ENCODE measurements at regions not wholly inside any gene's neighbourhood (a gene's known extent, or its start where the extent isn't known, plus 50 kb on each side); places are given as distances from the start of the nearest gene placed in this dataset.

- DNase-seq (ENCODE audit: low spot score): no peak
- intact Hi-C loops (cut with DNase I): no loop called here
- peak; percentile 64 for ATAC-seq
These were observed 593.4 kb upstream of the JAG1 start for GRCh38 chr20:11267131-11267761.

GRCh38 chr20:11267762-11268335 is 594.0 kb upstream of the JAG1 start:
- DNase-seq (ENCODE audit: low spot score): no peak
- ATAC-seq: no peak
- intact Hi-C loops (cut with DNase I): no loop called here

GRCh38 chr20:11270566-11270965 is 596.8 kb upstream of the JAG1 start:
- DNase-seq (ENCODE audit: low spot score) (no peak), ATAC-seq (no peak)
- intact Hi-C loops (cut with DNase I): no loop called here

- intact Hi-C loops (cut with DNase I): no loop called here
- DNase-seq (ENCODE audit: low spot score) (no peak), ATAC-seq (no peak)
These were observed 597.5 kb upstream of the JAG1 start for GRCh38 chr20:11271319-11271718.

- intact Hi-C loops (cut with DNase I): no loop called here
- ATAC-seq: peak; percentile 31
- DNase-seq (ENCODE audit: low spot score): no peak
These were observed 598.3 kb upstream of the JAG1 start for GRCh38 chr20:11271920-11272594.

- DNase-seq (ENCODE audit: low spot score) (no peak), ATAC-seq (peak; percentile 89)
These were observed 600.4 kb upstream of the JAG1 start for GRCh38 chr20:11274141-11274594.

GRCh38 chr20:11275740-11276139 is 601.9 kb upstream of the JAG1 start:
- intact Hi-C loops (cut with DNase I): no loop called here
- ATAC-seq (no peak), DNase-seq (ENCODE audit: low spot score) (no peak)

More at GRCh38 chr20:11274141-11274594, 600.4 kb upstream of the JAG1 start:
- intact Hi-C loops (cut with DNase I): no loop called here

GRCh38 chr20:11277170-11277569 is 603.4 kb upstream of the JAG1 start:
- intact Hi-C loops (cut with DNase I): no loop called here
- ATAC-seq: no peak
- DNase-seq (ENCODE audit: low spot score): no peak

- ATAC-seq: no peak
These were observed 604.1 kb upstream of the JAG1 start for GRCh38 chr20:11277858-11278257.

GRCh38 chr20:11278461-11278860 is 604.7 kb upstream of the JAG1 start:
- DNase-seq (ENCODE audit: low spot score) (no peak), ATAC-seq (no peak)
- intact Hi-C loops (cut with DNase I): no loop called here

More at GRCh38 chr20:11277858-11278257, 604.1 kb upstream of the JAG1 start:
- DNase-seq (ENCODE audit: low spot score): no peak
- intact Hi-C loops (cut with DNase I): no loop called here

GRCh38 chr20:11281240-11281639 is 607.4 kb upstream of the JAG1 start:
- intact Hi-C loops (cut with DNase I): no loop called here
- ATAC-seq: no peak
- no peak for DNase-seq (ENCODE audit: low spot score)

- ATAC-seq: no peak
These were observed 608.0 kb upstream of the JAG1 start for GRCh38 chr20:11281768-11282167.

GRCh38 chr20:11287126-11287525 is 613.3 kb upstream of the JAG1 start:
- intact Hi-C loops (cut with DNase I): no loop called here
- no peak for DNase-seq (ENCODE audit: low spot score)
- no peak for ATAC-seq

More at GRCh38 chr20:11281768-11282167, 608.0 kb upstream of the JAG1 start:
- intact Hi-C loops (cut with DNase I): no loop called here
- DNase-seq (ENCODE audit: low spot score): no peak

- ATAC-seq: no peak
- DNase-seq (ENCODE audit: low spot score): no peak
- intact Hi-C loops (cut with DNase I): no loop called here
These were observed 621.5 kb upstream of the BTBD3 start for GRCh38 chr20:11296221-11296620.

- DNase-seq (ENCODE audit: low spot score) (no peak), ATAC-seq (no peak)
- intact Hi-C loops (cut with DNase I): no loop called here
These were observed 620.7 kb upstream of the BTBD3 start for GRCh38 chr20:11296951-11297350.

- DNase-seq (ENCODE audit: low spot score): no peak
- intact Hi-C loops (cut with DNase I): no loop called here
- ATAC-seq: no peak
These were observed 616.0 kb upstream of the BTBD3 start for GRCh38 chr20:11301699-11302098.

GRCh38 chr20:11302436-11302835 is 615.3 kb upstream of the BTBD3 start:
- DNase-seq (ENCODE audit: low spot score): no peak
- no peak for ATAC-seq
- intact Hi-C loops (cut with DNase I): no loop called here

- no peak for ATAC-seq
- no peak for DNase-seq (ENCODE audit: low spot score)
These were observed 612.9 kb upstream of the BTBD3 start for GRCh38 chr20:11304795-11305194.

GRCh38 chr20:11305406-11305805 is 612.3 kb upstream of the BTBD3 start:
- no peak for ATAC-seq
- DNase-seq (ENCODE audit: low spot score): no peak
- intact Hi-C loops (cut with DNase I): no loop called here

More at GRCh38 chr20:11304795-11305194, 612.9 kb upstream of the BTBD3 start:
- intact Hi-C loops (cut with DNase I): no loop called here

GRCh38 chr20:11311659-11312224 is 606.0 kb upstream of the BTBD3 start:
- intact Hi-C loops (cut with DNase I): no loop called here
- DNase-seq (ENCODE audit: low spot score): no peak
- no peak for ATAC-seq
